D721Med (cell line): ENCODE measurements at regions not wholly inside any gene's neighbourhood (a gene's known extent, or its start where the extent isn't known, plus 50 kb on each side); places are given as distances from the start of the nearest gene placed in this dataset.

ENCODE experiments used
- DNase-seq: peaks from one replicate; pipeline ENCODE4 v3.0.0; 2011; ENCODE audit warnings: low spot score; ENCODE audit not compliant: insufficient read length
- FAIRE-seq: peaks from 2 replicates; lab custom pipeline; 2011; peaks lifted over from hg19 to GRCh38; lab: Jason Lieb, UNC
- TF ChIP-seq, protein P1 (sequence below): IDR thresholded peaks from 2 replicates; pipeline ENCODE4 v1.5.1; 2012; ENCODE audit warnings: mild to moderate bottlenecking, control low read depth; ENCODE audit not compliant: insufficient read depth; ENCODE audit errors: missing control alignments

DNA sequence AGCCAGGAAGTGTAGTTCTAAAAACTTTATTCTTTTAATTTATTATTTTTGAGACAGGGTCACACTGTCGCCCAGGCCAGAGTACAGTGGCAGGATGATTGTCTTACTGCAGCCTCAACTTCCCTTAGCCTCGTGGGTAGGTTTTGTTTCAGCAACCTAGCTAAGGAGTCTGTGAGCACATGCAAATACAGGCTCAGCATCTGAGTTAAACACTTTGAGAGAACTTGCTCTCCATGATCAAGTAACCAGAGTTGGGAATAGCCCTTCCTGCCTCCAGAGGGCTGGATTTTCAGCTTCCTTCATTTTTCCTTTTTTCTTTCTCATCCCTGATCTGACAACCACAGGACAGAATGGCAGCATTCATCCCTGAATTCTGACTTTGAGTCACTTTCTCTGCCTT lies 871.3 kb downstream of the GALC start:
- TF ChIP-seq, protein P1, sequence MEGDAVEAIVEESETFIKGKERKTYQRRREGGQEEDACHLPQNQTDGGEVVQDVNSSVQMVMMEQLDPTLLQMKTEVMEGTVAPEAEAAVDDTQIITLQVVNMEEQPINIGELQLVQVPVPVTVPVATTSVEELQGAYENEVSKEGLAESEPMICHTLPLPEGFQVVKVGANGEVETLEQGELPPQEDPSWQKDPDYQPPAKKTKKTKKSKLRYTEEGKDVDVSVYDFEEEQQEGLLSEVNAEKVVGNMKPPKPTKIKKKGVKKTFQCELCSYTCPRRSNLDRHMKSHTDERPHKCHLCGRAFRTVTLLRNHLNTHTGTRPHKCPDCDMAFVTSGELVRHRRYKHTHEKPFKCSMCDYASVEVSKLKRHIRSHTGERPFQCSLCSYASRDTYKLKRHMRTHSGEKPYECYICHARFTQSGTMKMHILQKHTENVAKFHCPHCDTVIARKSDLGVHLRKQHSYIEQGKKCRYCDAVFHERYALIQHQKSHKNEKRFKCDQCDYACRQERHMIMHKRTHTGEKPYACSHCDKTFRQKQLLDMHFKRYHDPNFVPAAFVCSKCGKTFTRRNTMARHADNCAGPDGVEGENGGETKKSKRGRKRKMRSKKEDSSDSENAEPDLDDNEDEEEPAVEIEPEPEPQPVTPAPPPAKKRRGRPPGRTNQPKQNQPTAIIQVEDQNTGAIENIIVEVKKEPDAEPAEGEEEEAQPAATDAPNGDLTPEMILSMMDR = no peak
- FAIRE-seq (no peak), DNase-seq (no peak)

DNA sequence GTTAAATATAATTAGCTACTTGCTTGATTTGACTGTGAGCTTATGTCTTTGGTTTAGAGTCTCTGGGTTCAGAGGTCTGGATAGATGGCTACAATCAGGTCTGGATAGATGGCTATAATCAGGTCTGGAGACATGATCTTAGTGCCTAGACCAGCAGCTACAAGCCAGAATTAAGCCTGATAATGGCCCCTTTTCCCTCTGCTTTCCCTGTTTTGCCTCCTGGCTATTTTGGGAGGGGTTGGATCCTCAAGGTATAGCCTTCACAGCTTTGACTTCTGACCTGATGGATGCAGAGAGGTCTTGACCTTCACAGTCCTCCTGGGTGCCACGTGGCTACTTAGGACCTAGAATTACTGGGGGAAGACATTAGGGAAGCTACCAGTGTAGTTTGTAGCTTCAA lies 877.7 kb downstream of the GALC start:
- TF ChIP-seq, protein P1 = no peak
- FAIRE-seq = no peak

DNA sequence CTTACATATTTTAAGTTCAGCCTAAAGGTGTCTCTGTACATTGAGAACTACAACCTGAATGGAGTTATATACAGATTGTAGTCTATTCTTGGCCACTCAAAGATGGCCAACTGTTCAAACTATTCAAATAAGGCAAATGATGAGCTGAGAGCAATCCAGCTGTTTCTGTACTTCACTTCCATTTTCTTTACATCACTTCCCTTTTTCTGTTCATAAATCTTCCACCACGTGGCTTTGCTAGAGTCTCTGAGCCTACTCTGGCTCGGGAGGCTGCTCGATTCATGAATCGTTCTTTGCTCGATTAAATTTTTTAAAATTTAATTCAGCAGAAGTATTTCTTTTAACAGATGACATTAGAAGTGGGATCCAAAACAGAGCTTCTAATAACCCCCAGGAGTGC lies 879.7 kb downstream of the GALC start:
- DNase-seq (no peak), FAIRE-seq (no peak)
- TF ChIP-seq, protein P1 = no peak

More for the DNA sequence above, 877.7 kb downstream of the GALC start:
- DNase-seq = no peak

DNA sequence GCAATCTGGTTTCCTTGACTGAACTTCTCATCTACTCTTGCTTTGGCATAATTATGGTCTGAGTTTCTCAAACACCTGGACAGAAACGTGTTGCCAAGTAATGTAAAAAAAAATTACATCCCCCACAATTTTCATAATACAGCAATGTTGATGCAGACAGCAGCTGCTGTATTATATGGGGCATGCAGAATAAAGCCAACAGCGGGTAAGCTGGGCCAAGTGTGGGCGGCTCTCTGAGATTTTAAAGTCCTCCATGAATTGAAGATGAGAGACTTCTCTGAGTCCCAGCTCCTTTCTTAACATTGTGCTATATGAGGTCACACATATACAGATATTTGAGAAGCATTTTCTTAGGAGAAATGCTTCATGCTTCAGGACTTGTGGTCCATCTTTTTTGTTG lies 881.2 kb downstream of the GALC start:
- DNase-seq (no peak), FAIRE-seq (no peak)
- TF ChIP-seq, protein P1 = no peak

DNA sequence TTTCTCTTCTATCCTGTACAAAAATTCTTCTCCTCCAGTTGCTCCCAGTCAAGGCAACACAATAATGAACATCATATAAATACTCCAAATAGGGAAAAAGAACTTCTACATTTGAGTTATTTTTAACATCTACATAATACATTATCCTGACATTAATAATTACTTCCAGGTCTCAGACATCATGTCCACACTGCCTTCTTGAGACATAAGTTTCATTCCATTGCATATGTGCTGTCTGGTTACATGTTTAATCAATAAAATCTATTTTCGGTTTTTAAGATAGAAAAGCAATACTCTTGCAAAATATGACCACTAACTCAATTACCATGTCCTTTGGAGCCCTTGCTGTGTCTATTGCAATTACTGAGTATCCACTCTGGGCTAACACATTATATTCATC lies 881.9 kb downstream of the GALC start:
- TF ChIP-seq, protein P1 = no peak

DNA sequence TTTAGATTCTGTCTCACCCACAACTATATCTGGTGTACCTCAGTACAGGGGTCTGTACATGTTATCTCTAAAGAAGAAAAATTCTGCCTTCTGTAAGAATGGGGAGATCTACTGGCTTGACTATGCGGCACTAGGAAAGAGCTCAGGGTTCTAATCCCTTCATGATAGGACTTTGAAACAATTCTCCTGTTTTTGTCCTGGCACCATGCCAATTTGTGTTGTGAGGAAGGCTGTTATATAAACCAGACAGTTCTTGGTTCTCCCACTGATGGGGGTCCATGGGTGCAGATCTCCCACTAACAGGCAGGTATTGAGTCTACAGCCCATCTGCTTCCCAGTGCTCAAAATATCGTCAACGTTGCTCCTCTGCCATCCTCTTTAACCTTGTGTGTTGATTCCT lies 883.7 kb downstream of the GALC start:
- FAIRE-seq (no peak), DNase-seq (no peak)
- TF ChIP-seq, protein P1 = no peak

More for the DNA sequence above, 881.9 kb downstream of the GALC start:
- no peak for FAIRE-seq
- DNase-seq = no peak

DNA sequence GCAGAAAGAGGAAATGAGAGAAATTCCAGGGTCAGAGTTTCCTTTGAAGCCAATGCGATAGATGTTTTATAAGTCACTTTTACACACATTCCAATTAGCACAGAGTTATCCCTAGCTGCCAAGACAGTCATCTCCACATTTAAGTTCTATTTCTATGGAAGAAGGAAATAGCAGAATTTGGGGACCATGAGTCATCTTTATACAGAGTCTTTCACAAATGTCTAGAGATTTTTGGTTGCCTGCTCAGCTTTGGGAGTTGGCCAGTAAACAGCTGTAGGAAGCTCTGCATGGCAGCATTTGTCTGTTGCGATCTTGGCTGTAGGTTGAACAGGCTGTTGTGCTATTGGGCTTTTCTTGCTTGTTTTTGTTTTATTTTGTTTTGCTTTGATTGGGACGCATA lies 884.3 kb downstream of the GALC start:
- no peak for DNase-seq

More for the DNA sequence above, 884.3 kb downstream of the GALC start:
- TF ChIP-seq, protein P1 = no peak
- no peak for FAIRE-seq
